Caco-2 (cell line): ENCODE measurements at regions not wholly inside any gene's neighbourhood (a gene's known extent, or its start where the extent isn't known, plus 50 kb on each side); places are given as distances from the start of the nearest gene placed in this dataset.

Experiments
- BruUV-seq: library from RNA; stranded (reverse); fragments of 400-500 nt; replicated peaks from 2 replicates; lab custom pipeline; 2021; lab: Mats Ljungman, UMichigan
- CTCF ChIA-PET: fragments of 300-600 bp; sonication (Branson Sonifier 250); formaldehyde crosslinking; loops from one replicate; lab custom pipeline; 2022; ENCODE audit warnings: antibody characterized with exemption; lab: Charles Lee
- POLR2A ChIA-PET: fragments of 300-600 bp; sonication (Branson Sonifier 250); formaldehyde crosslinking; loops from one replicate; lab custom pipeline; 2022; ENCODE audit warnings: antibody characterized with exemption; lab: Charles Lee
- DNase-seq, 2 experiments: peaks; one replicate each; pipeline versions ENCODE4 v3.0.0 to v3.0.0-alpha.2; 2020 to 2022
- H3K27me3 ChIP-seq: replicated peaks from 2 replicates; pipeline ENCODE4 v1.6.0; 2011; ENCODE audit warnings: low read length; ENCODE audit not compliant: control insufficient read depth, insufficient read depth
- H3K36me3 ChIP-seq: 2 replicates; pipeline ENCODE4 v1.5.1; 2011; ENCODE audit warnings: low read length; ENCODE audit not compliant: control insufficient read depth, insufficient read depth
- H3K4me1 ChIP-seq: fragments of 250-450 bp; sonication (Bioruptor Pico); 2 replicates; pipeline ENCODE4 v1.5.1; 2020; ENCODE audit warnings: mild to moderate bottlenecking
- H3K4me3 ChIP-seq: 2 replicates; pipeline ENCODE4 v1.5.1; 2011; ENCODE audit warnings: low read depth, mild to moderate bottlenecking, control low read depth, low read length
- H3K9me3 ChIP-seq: fragments of 250-450 bp; sonication (Bioruptor Pico); 2 replicates; pipeline ENCODE4 v1.5.1; 2020; ENCODE audit warnings: mild to moderate bottlenecking, moderate library complexity
- H3K27ac Mint-ChIP-seq: one replicate; pipeline ENCODE4 v1.8.0; 2022; ENCODE audit warnings: mixed read lengths; ENCODE audit not compliant: unreplicated experiment
- H3K27me3 Mint-ChIP-seq: one replicate; pipeline ENCODE4 v1.8.0; 2022; ENCODE audit warnings: mixed read lengths; ENCODE audit not compliant: insufficient read depth, unreplicated experiment
- H3K36me3 Mint-ChIP-seq: one replicate; pipeline ENCODE4 v1.8.0; 2022; ENCODE audit warnings: mild to moderate bottlenecking, mixed read lengths; ENCODE audit not compliant: insufficient read depth, unreplicated experiment
- H3K4me1 Mint-ChIP-seq: one replicate; pipeline ENCODE4 v1.8.0; 2022; ENCODE audit warnings: low read depth, mixed read lengths; ENCODE audit not compliant: unreplicated experiment
- H3K4me3 Mint-ChIP-seq: one replicate; pipeline ENCODE4 v1.8.0; 2022; ENCODE audit warnings: mild to moderate bottlenecking, moderate library complexity, mixed read lengths; ENCODE audit not compliant: unreplicated experiment
- H3K9me3 Mint-ChIP-seq: one replicate; pipeline ENCODE4 v1.8.0; 2022; ENCODE audit warnings: mixed read lengths; ENCODE audit not compliant: unreplicated experiment
- CTCF ChIP-seq, 2 experiments: fragments of 200-600 bp in 1 of 2; IDR thresholded peaks; 1 replicate in 1 of 2; 2 replicates in 1 of 2; pipeline versions ENCODE4 v1.5.1 to v1.8.0; 2011 to 2022; ENCODE audit warnings: antibody characterized with exemption in 1 of 2, control low read depth in 1 of 2, inconsistent platforms in 1 of 2, low read depth in 1 of 2, low read length in 1 of 2, mild to moderate bottlenecking in 1 of 2, moderate library complexity in 1 of 2; ENCODE audit not compliant: insufficient read depth in 1 of 2, severe bottlenecking in 1 of 2, unreplicated experiment in 1 of 2
- intact Hi-C: fragments of 100-400 bp; cut with micrococcal nuclease; formaldehyde crosslinking; loops from one replicate; pipeline ENCODE4 v1.10.0; 2022; ENCODE audit not compliant: unreplicated experiment

GRCh38 chr2:215765729-215766360 is 247.5 kb downstream of the MREG start:
- H3K27ac Mint-ChIP-seq = no peak overlapping the region
- POLR2A ChIA-PET = no interaction called here
- CTCF ChIA-PET = no interaction called here
- no peak for DNase-seq
- intact Hi-C loops = no loop called here
- Histone ChIP-seq H3K27me3 (no peaks in the 10 kb centered on the region), H3K36me3 (no peaks in the 10 kb centered on the region), H3K4me3 (no peak overlapping the region), H3K4me1 (peaks cover 6% of the 10 kb centered on the region), H3K9me3 (peaks cover 13% of the 10 kb centered on the region)
- H3K4me3 Mint-ChIP-seq = no peak overlapping the region
- no peaks in the 10 kb centered on the region for H3K36me3 Mint-ChIP-seq
- no TSS peak for BruUV-seq
- H3K9me3 Mint-ChIP-seq = peaks cover 28% of the 10 kb centered on the region
- TF ChIP-seq CTCF (IDR thresholded peaks at IDR 0.05; ENCODE audit: insufficient read depth in 1 of 2, low read depth in 1 of 2, low read length in 1 of 2, severe bottlenecking in 1 of 2, unreplicated experiment in 1 of 2) = no peak
- no peaks in the 10 kb centered on the region for H3K27me3 Mint-ChIP-seq
- peaks cover 11% of the 10 kb centered on the region for H3K4me1 Mint-ChIP-seq

- peaks cover 26% of the 10 kb centered on the region for H3K9me3 Mint-ChIP-seq
- CTCF ChIA-PET = interaction anchor here (0.6 kb wide), 1 partner anchor 145 kb away, joined by 4 read pairs; no protein-coding TSS in a partner anchor
- no peak overlapping the region for H3K4me3 Mint-ChIP-seq
- TF ChIP-seq CTCF (IDR thresholded peaks at IDR 0.05; ENCODE audit: insufficient read depth in 1 of 2, low read depth in 1 of 2, low read length in 1 of 2, severe bottlenecking in 1 of 2, unreplicated experiment in 1 of 2) = no peak
- no peaks in the 10 kb centered on the region for H3K4me1 ChIP-seq
- POLR2A ChIA-PET = no interaction called here
- H3K36me3 Mint-ChIP-seq = no peaks in the 10 kb centered on the region
- peaks cover 13% of the 10 kb centered on the region for H3K9me3 ChIP-seq
- DNase-seq = no peak
- H3K27ac Mint-ChIP-seq = no peak overlapping the region
- H3K4me1 Mint-ChIP-seq = peaks cover 8% of the 10 kb centered on the region
- intact Hi-C loops = no loop called here
- no peaks in the 10 kb centered on the region for H3K27me3 ChIP-seq
- BruUV-seq = no TSS peak
- H3K4me3 ChIP-seq = no peak overlapping the region
- H3K27me3 Mint-ChIP-seq = no peaks in the 10 kb centered on the region
- no peaks in the 10 kb centered on the region for H3K36me3 ChIP-seq
Observed at GRCh38 chr2:215764441-215765048, 248.8 kb downstream of the MREG start.

- no peak overlapping the region for H3K4me3 ChIP-seq
- H3K9me3 ChIP-seq = peaks cover 10% of the 10 kb centered on the region; the same call in 1 of the 2 replicates
- no peaks in the 10 kb centered on the region for H3K4me1 Mint-ChIP-seq
- no peaks in the 10 kb centered on the region for H3K36me3 ChIP-seq
- peaks cover 8% of the 10 kb centered on the region for H3K9me3 Mint-ChIP-seq
- TF ChIP-seq CTCF (IDR thresholded peaks at IDR 0.05; ENCODE audit: insufficient read depth in 1 of 2, low read depth in 1 of 2, low read length in 1 of 2, severe bottlenecking in 1 of 2, unreplicated experiment in 1 of 2) = no peak
- no peak overlapping the region for H3K27ac Mint-ChIP-seq
- POLR2A ChIA-PET = no interaction called here
- no peaks in the 10 kb centered on the region for H3K36me3 Mint-ChIP-seq
- BruUV-seq = no TSS peak
- H3K4me1 ChIP-seq = no peaks in the 10 kb centered on the region
- no peaks in the 10 kb centered on the region for H3K27me3 ChIP-seq
- intact Hi-C loops = no loop called here
- no peak for DNase-seq
- CTCF ChIA-PET = no interaction called here
- H3K4me3 Mint-ChIP-seq = no peak overlapping the region
- no peaks in the 10 kb centered on the region for H3K27me3 Mint-ChIP-seq
Observed at GRCh38 chr2:215760557-215760956, 252.8 kb downstream of the MREG start.
